Spleen (tissue), 11 donors: ENCODE measurements at regions not wholly inside any gene's neighbourhood (a gene's known extent, or its start where the extent isn't known, plus 50 kb on each side); places are given as distances from the start of the nearest gene placed in this dataset.

Source experiments
- DNase-seq: peaks from one replicate; pipeline ENCODE4 v3.0.0-alpha.2; 2020
- H3K27ac ChIP-seq, 8 donors: fragments of 200-600 bp; sonication (generic) in 7 of 8; 1 replicate in 4 of 8; 2 replicates in 4 of 8; pipeline versions ENCODE4 v1.5.0 to v1.8.0; 2016 to 2021; ENCODE audit warnings: inconsistent platforms in 4 of 8, mild to moderate bottlenecking in 4 of 8, moderate library complexity in 1 of 8
- H3K27me3 ChIP-seq, 7 donors: fragments of 200-600 bp; sonication (generic) in 6 of 7; replicated peaks in 1 of 7; 1 replicate in 4 of 7; 2 replicates in 3 of 7; pipeline versions ENCODE4 v1.5.0 to v1.8.0; 2016 to 2021; ENCODE audit warnings: inconsistent platforms in 3 of 7, mild to moderate bottlenecking in 1 of 7
- H3K36me3 ChIP-seq, 6 donors: fragments of 200-600 bp; sonication (generic) in 5 of 6; 1 replicate in 4 of 6; 2 replicates in 2 of 6; pipeline versions ENCODE4 v1.5.0 to v1.8.0; 2016 to 2021; ENCODE audit warnings: inconsistent platforms in 2 of 6
- H3K4me1 ChIP-seq, 6 donors: fragments of 200-600 bp; sonication (generic) in 5 of 6; 1 replicate in 3 of 6; 2 replicates in 3 of 6; pipeline versions ENCODE4 v1.5.0 to v1.8.0; 2016 to 2021; ENCODE audit warnings: inconsistent platforms in 3 of 6
- H3K4me3 ChIP-seq, 8 donors: fragments of 200-600 bp; sonication (generic) in 7 of 8; 1 replicate in 4 of 8; 2 replicates in 4 of 8; pipeline versions ENCODE4 v1.5.0 to v1.8.0; 2016 to 2021; ENCODE audit warnings: inconsistent platforms in 4 of 8, mild to moderate bottlenecking in 4 of 8, moderate library complexity in 2 of 8
- H3K9me3 ChIP-seq, 8 donors: fragments of 200-600 bp; sonication (generic) in 7 of 8; 1 replicate in 4 of 8; 2 replicates in 4 of 8; pipeline versions ENCODE4 v1.5.0 to v1.8.0; 2016 to 2021; ENCODE audit warnings: inconsistent platforms in 4 of 8
- CTCF ChIP-seq, 11 experiments: fragments of 200-600 bp in 7 of 11; fragments of 450-650 bp in 4 of 11; sonication (generic) in 4 of 11; IDR thresholded peaks in 8 of 11; conservative IDR thresholded peaks in 3 of 11; 1 replicate in 7 of 11; 2 replicates in 4 of 11; pipeline versions ENCODE4 v1.4.0 to v1.8.0; 2016 to 2021; ENCODE audit warnings: antibody characterized with exemption in 11 of 11, inconsistent platforms in 4 of 11, mild to moderate bottlenecking in 1 of 11
- POLR2A ChIP-seq, 3 donors: fragments of 450-650 bp; IDR thresholded peaks; one replicate each; pipeline ENCODE4 v1.5.1; 2017; ENCODE audit warnings: antibody characterized with exemption in 3 of 3, mild to moderate bottlenecking in 1 of 3
- POLR2AphosphoS5 ChIP-seq, 3 donors: sonication (generic); formaldehyde crosslinking; IDR thresholded peaks; one replicate each; pipeline ENCODE4 v1.5.1; 2017; ENCODE audit warnings: antibody characterized with exemption in 3 of 3
- WGBS, 5 donors: extraction: QIAGEN DNeasy Blood & Tissue Kit in 3 of 5; methylation state at CpG; one replicate each; pipeline versions ENCODE4 v1.1.5 to v1.1.7; 2013 to 2018; 5-methylcytosine and 5-hydroxymethylcytosine counted together
- intact Hi-C: fragments of 100-400 bp; cut with DNase I; formaldehyde crosslinking; loops from one replicate; pipeline ENCODE4 v1.15.0; 2023; ENCODE audit warnings: low total_unique reads
- donor health status: healthy with polysubstance abuse.
- donor health status: DM: no; HTN: no; CAD: no; lungs with moderate emphysema.
- donor health status: DM: no; HTN: no; CAD: no.
- donor health status: Bipolar disorder and iron deficiency.
- donor health status: healthy.
- donor health status: DM: no; HTN: no; CAD: no.
- donor health status: DM: yes; HTN: yes; CAD: no.

- Histone ChIP-seq H3K36me3 (no peaks in the 10 kb centered on the region), H3K4me3 (no peak overlapping the region), H3K4me1 (no peaks in the 10 kb centered on the region), H3K27me3 (no peaks in the 10 kb centered on the region), H3K27ac (no peak overlapping the region), H3K9me3 (peaks cover 0 to 22% (median 2%) of the 10 kb centered on the region in 8 donors)
- 90 to 95% (median 94%) methylated on average over 3 to 5 of the region's 5 CpGs for WGBS, 5 donors
- DNase-seq, result peak; percentile 73
- intact Hi-C loops, result no loop called here
- no peak for TF ChIP-seq POLR2A (IDR thresholded peaks at IDR 0.05)
Measured at GRCh38 chr7:119572541-119572940, 700.4 kb upstream of the KCND2 start.

GRCh38 chr7:119578116-119578515 is 694.9 kb upstream of the KCND2 start:
- Histone ChIP-seq H3K27me3 (no peaks in the 10 kb centered on the region), H3K4me3 (no peak overlapping the region), H3K27ac (no peak overlapping the region), H3K36me3 (no peaks in the 10 kb centered on the region), H3K9me3 (peaks cover 0 to 10% (median 0%) of the 10 kb centered on the region in 8 donors), H3K4me1 (no peaks in the 10 kb centered on the region)
- intact Hi-C loops, result no loop called here
- WGBS, 5 donors, result 59 to 81% (median 75%) methylated on average over 2 of the region's 2 CpGs
- TF ChIP-seq POLR2A (IDR thresholded peaks at IDR 0.05), result no peak
- no peak for TF ChIP-seq CTCF (IDR thresholded peaks at IDR 0.05 in 8 of 11, conservative IDR thresholded peaks at IDR 0.05 in 3 of 11)
- TF ChIP-seq POLR2AphosphoS5 (IDR thresholded peaks at IDR 0.05), result no peak
- DNase-seq, result no peak

DNA sequence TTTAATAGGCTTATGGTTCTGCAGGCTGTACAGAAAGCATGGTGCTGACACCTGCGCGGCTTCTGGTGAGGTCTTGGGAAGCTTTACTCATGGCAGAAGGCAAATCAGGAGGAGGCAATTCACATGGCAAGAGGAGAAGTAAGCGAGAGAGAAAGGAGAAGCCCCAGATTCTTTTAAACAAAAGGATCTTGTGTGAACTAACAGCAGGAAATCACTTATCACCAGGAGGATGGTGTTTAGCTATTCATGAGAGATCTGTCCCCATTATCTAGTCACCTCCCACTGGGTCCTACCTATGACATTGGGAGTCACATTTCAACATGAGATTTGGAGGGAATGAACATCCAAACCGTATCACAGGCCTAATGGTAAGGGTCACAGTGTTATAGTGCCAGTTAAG is 678.0 kb upstream of the KCND2 start:
- no peak overlapping the region for H3K4me3 ChIP-seq
- no peaks in the 10 kb centered on the region for H3K27me3 ChIP-seq
- H3K36me3 ChIP-seq, result no peaks in the 10 kb centered on the region
- peaks cover 0 to 9% (median under 1%) of the 10 kb centered on the region in 8 donors for H3K9me3 ChIP-seq
- WGBS, 5 donors, result 40 to 54% (median 44%) methylated on average over 4 of the region's 4 CpGs
- DNase-seq, result no peak
- H3K27ac ChIP-seq, result no peak overlapping the region
- intact Hi-C loops, result no loop called here
- H3K4me1 ChIP-seq, result no peaks in the 10 kb centered on the region
- TF ChIP-seq CTCF (IDR thresholded peaks at IDR 0.05 in 8 of 11, conservative IDR thresholded peaks at IDR 0.05 in 3 of 11) (no peak), POLR2A (IDR thresholded peaks at IDR 0.05) (no peak), POLR2AphosphoS5 (IDR thresholded peaks at IDR 0.05) (no peak)

GRCh38 chr7:119596651-119597050 is 676.3 kb upstream of the KCND2 start:
- no peak for DNase-seq
- H3K4me3 ChIP-seq, result no peak overlapping the region
- peaks cover 0 to 14% (median 2%) of the 10 kb centered on the region in 8 donors for H3K9me3 ChIP-seq
- no peak for TF ChIP-seq POLR2AphosphoS5 (IDR thresholded peaks at IDR 0.05)
- no peak for TF ChIP-seq POLR2A (IDR thresholded peaks at IDR 0.05)
- no peak for TF ChIP-seq CTCF (IDR thresholded peaks at IDR 0.05 in 8 of 11, conservative IDR thresholded peaks at IDR 0.05 in 3 of 11)
- H3K27me3 ChIP-seq, result no peaks in the 10 kb centered on the region
- 66 to 88% (median 75%) methylated on average over 1 of the region's 1 CpG for WGBS, 5 donors
- no peaks in the 10 kb centered on the region for H3K4me1 ChIP-seq
- intact Hi-C loops, result no loop called here
- H3K27ac ChIP-seq, result no peak overlapping the region
- H3K36me3 ChIP-seq, result no peaks in the 10 kb centered on the region

DNA sequence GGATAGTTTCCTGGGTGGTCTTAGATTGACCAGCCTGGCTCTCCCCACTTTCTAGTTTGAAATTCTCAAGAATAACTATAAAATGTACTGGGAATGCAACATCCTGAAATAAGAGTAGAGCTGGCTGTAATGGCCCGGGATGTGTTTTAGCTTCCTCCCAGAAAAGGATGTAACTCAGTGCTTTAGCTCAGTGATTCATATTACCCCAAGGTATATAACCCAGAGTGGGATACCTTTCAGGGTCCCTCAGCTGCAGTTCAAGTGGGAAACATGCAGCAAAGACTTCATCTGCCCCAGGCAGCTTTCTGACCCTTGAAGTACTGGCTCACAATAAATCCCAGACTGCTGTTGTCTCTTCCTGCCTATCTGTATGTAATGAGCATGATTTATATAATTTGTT is 666.7 kb upstream of the KCND2 start:
- Histone ChIP-seq H3K4me3 (no peak overlapping the region), H3K36me3 (no peaks in the 10 kb centered on the region), H3K27ac (no peak overlapping the region), H3K27me3 (no peaks in the 10 kb centered on the region), H3K9me3 (peaks cover 0 to 27% (median 19%) of the 10 kb centered on the region in 8 donors), H3K4me1 (no peaks in the 10 kb centered on the region)
- no peak for DNase-seq
- intact Hi-C loops, result no loop called here
- TF ChIP-seq POLR2A (IDR thresholded peaks at IDR 0.05), result no peak
- no peak for TF ChIP-seq CTCF (IDR thresholded peaks at IDR 0.05 in 8 of 11, conservative IDR thresholded peaks at IDR 0.05 in 3 of 11)
- TF ChIP-seq POLR2AphosphoS5 (IDR thresholded peaks at IDR 0.05), result no peak
- 77 to 90% (median 87%) methylated on average over 1 of the region's 1 CpG for WGBS, 5 donors
